GM18519 (cell line): ENCODE measurements at regions not wholly inside any gene's neighbourhood (a gene's known extent, or its start where the extent isn't known, plus 50 kb on each side); places are given as distances from the start of the nearest gene placed in this dataset.
"Not testable (repeated sequence)": the region's sequence is repeated elsewhere in the genome, so short reads cannot be mapped to it uniquely, and the experiment has no call there.

Experiments used
- ATAC-seq: cut with Tn5 transposase; IDR thresholded peaks from one replicate; pipeline ENCODE4 v1.9.1; 2021; ENCODE audit warnings: mild to moderate bottlenecking, moderate library complexity; ENCODE audit not compliant: unreplicated experiment, low FRiP score

DNA sequence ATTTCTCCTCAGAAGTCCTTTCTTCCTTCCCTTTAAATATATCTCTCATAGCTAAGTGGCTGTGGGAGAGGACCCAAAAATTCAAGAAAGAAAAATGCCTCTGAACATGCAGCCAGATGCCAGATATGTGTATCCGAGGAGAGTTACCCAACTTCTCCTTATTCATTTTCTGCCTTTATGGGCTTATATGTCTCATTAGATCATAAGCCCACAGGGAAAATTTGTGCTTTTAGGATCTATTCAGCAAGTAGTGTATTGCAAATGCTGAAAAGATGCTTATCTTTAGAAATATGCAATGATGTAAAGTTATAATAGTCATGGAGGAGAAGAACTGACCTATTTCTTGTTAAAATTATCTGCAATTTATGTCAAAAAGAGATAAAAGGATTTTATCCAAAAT lies 371.8 kb upstream of the NOCT start:
- no peak for ATAC-seq

DNA sequence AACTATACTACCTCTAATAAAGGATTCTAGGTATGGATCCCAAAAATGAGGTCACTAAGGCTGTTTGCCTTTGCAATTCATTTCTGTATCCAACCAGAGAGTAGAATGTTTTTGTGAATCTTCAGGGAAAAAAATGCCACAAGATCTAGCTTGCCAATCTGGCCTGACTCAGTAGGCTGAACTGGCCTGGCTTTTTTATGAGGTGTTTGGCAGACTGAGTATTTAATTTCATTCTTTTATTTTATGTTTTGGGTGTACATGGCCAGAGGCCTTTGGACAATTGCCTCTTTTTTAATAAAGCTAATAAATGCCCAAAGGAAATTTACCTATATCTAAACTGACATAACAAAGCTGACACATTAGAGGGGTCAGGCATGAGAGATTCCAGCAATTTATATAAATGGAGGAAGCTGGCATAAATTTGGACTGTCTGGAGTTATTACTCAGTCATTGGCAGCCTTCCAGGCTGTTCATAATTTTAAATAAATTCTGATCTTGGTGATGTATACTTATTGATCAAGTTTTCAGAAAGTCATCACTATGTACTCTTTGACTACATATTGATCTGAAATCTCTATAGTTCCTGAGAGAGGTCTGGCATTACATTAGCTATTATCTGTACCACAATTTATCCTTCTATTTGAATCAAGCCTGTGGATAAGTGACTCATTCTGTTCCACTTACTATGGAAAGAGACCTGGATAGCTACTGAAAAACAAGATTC lies 376.4 kb upstream of the NOCT start:
- ATAC-seq, result no peak

DNA sequence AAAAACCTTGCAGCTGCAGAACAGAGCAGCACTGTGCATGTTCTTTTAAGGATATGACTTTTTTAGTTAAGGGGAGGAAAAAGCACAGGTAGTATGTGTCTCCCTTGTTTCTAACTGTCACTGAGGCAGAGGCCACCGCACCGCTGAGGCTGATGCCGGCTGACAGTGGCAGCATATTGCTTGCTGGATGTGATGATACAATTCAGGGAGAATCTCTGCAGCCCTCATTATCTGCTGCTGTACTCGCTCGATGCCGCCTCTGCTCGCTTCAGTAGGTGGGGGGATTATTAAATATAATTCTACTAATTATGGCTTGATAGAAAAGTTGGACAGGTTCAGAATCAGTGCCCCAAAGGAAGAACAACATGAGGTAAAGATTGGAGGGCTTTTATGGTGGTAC lies 378.8 kb upstream of the NOCT start:
- no peak for ATAC-seq

- ATAC-seq, result no peak
These were observed 380.7 kb upstream of the NOCT start for GRCh38 chr4:138634915-138635314.

GRCh38 chr4:138633580-138633904 lies 382.0 kb upstream of the NOCT start:
- ATAC-seq, result no peak

DNA sequence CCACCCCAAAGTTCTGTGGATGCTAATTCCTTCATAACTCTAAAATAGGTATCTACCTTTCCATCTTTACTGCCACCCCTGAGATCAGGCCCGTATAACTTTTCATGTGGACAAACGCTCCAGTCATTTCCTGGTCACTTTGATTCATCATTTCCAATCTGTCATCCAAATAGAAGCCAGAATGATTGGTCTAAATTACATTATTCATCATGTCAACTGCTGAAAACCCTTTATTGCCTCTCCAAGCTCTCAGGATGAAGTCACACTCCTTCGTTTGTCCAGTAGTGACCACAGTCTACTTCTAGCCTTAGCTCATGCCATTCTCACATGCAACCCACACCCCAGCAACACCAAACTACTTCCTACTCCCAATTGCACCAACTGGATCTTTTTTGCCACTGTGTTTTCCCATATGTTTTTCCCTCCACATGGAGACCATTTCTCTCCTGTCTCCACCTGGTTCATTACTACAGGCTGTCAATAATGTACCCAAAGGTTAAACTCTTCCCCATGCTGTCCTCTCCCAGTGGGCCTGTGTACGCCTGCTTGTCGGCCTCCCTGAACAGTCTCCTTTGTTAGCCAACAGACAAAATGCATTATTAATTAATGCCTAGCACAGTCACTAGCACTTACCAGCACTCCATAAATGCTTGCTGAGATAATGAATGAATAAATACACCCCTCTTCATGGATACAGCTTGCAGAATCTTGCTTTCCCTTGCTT lies 382.6 kb upstream of the NOCT start:
- no peak for ATAC-seq

DNA sequence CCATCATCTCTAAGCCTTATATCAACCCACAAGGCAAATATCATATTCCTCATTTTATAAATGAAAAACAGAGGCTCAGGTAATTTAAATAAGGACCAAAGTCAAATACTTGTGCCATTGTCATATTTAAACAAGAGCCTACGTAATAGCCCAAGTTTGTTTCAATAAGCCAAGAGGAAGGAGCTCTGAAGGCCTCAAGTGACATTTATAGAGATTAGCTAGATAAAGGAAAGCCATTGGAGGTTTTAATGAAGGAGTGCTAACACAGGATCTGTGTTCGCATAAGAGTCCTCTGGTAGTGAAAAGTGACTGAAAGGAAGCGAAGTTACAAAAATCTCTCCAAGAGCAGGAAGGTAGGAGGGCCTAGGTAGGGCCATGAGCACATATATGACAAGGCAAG lies 384.9 kb upstream of the NOCT start:
- ATAC-seq, result no peak

- no peak for ATAC-seq
These were observed 385.9 kb upstream of the NOCT start for GRCh38 chr4:138629669-138630068.

DNA sequence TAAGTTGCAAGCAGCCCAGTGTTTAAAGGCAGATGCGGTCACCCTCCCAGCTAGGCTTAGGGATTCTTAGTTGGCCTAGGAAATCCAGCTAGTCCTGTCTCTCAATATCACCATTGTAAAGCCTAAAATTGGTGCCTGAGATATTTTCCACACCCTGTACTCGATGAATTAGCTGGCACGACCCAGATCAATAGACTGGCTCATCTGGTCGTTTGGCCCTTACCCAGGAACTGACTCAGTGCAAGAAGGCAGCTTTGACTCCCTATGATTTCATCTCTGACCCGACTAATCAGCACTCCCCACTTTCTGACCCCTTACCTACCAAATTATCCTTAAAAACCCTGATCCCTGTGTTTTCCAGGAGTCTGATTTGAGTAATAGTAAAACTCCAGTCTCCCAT lies 384.9 kb upstream of the SLC7A11 start:
- no peak for ATAC-seq

GRCh38 chr4:138622362-138622761 lies 380.2 kb upstream of the SLC7A11 start:
- ATAC-seq, result not testable (repeated sequence)

- ATAC-seq, result no peak
These were observed 374.6 kb upstream of the SLC7A11 start for GRCh38 chr4:138616775-138617174.

DNA sequence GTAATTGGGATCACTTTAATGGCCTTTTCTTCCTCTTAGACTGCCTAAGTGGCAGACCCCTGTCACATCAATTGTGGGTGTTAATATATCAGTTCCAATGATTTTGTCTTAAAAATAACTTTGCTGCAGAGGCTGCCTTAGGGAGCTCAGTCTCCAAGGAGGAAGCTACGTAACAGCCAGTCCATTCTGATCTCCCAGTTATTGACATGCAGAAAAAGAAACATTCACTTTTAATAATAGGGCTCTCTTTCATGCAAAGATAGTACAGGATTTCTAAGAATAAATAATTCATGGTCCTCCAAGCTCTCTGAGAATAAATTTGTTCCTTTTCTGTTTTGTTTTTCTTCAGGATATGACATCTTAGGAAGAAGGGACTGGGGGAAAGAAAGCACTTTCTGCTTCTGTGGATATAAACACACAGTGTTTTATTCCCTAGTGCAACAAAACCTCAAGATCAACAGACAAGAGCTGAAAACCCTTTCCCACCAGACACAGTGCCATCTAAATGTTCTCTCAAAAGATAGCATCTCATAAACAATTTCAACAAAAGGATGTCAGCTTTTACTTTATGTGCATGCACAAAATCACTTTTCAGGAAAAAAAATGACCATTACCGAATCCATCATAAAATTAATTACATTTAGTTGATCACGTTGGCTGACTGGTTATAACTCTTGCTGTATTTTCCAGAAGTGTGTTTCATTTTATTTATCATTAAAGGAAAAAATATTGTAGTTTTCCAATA lies 372.4 kb upstream of the SLC7A11 start:
- ATAC-seq, result no peak

DNA sequence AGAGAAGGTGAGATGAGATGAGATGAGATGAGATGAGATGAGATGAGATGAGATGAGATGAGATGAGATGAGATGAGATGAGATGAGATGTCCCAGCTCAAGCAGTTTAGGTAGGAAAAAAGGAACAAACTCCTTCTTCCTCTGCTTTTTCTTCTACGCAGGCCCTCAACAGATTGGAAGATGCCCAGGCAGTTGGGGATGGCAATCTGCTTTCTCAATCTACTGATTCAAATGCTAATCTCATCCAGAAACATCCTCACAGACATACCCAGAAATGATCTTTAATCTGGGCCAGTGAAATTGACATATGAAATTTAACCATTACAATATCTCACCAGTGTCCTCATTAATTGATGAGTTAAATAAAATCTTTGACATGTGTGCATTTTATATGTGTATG lies 370.3 kb upstream of the SLC7A11 start:
- no peak for ATAC-seq

GRCh38 chr4:138611721-138612120 lies 369.6 kb upstream of the SLC7A11 start:
- no peak for ATAC-seq

GRCh38 chr4:138611017-138611416 lies 368.9 kb upstream of the SLC7A11 start:
- no peak for ATAC-seq

DNA sequence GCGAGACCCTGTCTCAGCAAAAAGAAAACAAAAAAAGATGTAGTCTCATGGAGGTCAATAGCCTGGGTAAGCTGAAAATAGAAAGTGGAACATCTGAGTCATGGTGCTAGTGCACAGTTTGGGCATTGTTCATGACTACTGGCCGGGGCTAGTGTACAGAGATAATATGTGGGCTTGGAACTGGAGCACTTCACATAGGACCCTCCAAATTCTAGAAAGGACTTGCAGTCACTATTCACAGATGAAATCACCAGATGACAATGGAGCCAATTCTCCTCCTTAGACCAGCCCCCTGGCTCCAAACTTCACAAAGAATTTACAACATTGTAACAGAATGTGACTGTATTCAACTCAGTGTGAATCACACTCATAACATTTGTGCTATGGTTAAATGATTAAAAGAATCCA lies 367.8 kb upstream of the SLC7A11 start:
- peak; percentile 59 for ATAC-seq

GRCh38 chr4:138604556-138604955 lies 362.4 kb upstream of the SLC7A11 start:
- ATAC-seq, result no peak

DNA sequence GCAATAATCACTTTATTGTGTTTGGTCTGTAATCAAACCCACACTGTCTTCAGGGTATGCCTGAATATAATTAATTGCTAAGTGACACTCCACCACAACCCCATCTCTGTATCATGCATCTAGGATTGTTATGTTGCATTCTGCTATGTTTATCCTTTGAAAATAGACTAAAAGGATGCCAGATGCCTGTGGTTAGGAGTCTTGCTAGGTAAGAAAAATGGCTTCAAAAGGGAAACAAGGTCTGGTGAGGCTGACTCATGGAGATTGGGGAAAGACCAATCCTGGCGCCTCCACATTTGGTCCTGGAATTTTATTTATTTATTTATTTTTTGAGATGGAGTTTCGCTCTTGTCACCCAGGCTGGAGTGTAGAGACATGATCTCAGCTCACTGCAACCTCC lies 360.5 kb upstream of the SLC7A11 start:
- ATAC-seq, result no peak

DNA sequence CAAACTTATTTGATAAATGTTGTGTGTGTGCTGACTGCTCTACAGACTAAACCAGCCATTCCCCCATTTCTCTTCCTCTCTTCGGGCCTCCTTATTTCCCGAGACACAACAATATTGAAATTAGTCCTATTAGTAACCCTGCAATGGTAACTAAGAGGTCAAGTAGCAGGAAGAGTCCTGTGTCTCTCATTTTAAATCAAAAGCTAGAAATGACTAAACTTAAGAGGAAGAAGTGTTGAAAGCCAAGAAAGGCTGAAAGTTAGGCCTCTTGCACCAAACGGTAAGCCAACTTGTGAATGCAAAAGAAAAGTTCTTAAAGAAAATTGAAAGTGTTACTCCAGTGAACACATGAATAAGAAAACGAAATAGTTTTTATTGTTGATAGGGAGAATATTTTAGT lies 357.8 kb upstream of the SLC7A11 start:
- ATAC-seq, result no peak

DNA sequence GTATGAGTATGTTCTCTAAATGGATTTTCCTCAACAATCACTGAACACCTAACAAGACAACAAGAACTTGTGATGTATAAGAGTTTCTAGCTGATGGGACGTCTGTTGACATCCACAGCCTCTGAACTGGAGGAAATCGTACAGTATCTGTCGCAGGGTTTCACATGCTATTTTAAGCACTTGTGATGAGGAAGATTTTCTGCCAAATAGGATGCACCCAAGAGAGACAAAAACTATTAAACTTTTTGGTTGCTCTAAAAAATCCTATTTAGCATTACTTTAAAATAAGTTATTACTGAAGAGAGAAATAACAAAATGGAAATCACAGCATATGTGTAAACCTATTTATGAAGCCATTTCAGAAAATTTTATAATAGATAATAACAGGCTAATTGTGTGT lies 356.1 kb upstream of the SLC7A11 start:
- no peak for ATAC-seq

- no peak for ATAC-seq
These were observed 354.7 kb upstream of the SLC7A11 start for GRCh38 chr4:138596896-138597295.
